Hippocampal formation (tissue), 2 donors: ENCODE measurements at regions not wholly inside any gene's neighbourhood (a gene's known extent, or its start where the extent isn't known, plus 50 kb on each side); places are given as distances from the start of the nearest gene placed in this dataset.

Experiments
- DNase-seq, 2 donors: peaks; one replicate each; lab custom pipeline; 2025; lab: John Stamatoyannopoulos, UW

DNA sequence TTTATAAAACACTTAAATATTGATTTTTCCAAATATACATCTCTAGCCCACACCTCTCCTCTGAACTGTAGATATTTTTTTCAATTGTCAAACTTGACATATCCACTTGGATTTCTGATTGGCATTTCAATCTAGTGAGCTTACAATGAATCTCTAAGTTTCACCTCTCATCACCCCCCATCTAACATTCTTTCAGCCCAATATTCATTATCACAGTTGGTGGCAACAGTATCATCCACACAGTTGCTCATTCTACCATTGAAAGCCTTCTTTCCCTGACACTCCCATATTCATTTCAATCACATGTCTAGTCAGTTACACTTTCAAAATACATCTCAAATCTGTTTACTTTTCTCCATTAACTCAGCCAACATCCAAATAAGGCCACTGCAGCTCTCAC, 385.2 kb downstream of the PCDH20 start:
- DNase-seq = no peak

- DNase-seq = no peak
Measured at GRCh38 chr13:61029064-61029463, 386.6 kb downstream of the PCDH20 start.

- DNase-seq = peak in 1 of 2 donors; percentile 62
Measured at GRCh38 chr13:61024046-61024445, 391.6 kb downstream of the PCDH20 start.

DNA sequence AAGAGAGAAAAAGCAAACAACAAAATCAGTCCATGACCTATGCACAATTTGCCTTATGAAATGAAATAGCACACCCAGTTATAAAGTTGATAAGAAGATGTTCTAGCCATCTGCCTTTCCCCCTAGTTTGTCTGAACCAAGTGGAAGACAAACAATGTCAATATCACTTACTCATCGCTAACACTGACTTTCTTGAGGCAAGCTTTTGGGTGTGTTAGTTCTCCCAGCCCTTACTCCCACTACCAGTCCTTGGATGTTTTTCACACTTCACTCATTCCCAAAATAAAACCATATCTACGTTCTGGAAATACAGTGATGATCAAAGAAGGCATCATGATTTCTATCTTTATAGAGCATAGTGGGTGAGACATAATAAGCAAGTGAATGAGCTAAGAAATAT, 393.8 kb downstream of the PCDH20 start:
- no peak for DNase-seq

DNA sequence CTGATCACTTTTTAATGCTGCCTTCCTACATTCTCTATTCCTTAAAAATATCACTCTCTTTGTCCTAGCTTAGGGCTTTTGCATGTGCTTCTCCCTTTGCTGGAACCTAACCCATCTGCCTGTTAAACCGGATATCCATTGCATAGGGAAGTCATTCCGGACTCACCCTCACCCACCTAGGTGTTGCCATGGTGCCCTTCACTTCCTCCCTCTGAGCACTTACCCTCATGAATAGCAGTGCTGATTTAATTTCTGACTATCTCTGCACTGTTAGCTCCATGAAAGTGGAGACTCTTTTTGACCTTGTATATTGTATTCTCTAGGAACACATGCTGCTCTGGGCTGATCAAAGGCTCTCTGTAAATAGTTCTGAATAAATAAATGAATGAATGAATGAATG, 401.9 kb downstream of the PCDH20 start:
- DNase-seq = no peak

DNA sequence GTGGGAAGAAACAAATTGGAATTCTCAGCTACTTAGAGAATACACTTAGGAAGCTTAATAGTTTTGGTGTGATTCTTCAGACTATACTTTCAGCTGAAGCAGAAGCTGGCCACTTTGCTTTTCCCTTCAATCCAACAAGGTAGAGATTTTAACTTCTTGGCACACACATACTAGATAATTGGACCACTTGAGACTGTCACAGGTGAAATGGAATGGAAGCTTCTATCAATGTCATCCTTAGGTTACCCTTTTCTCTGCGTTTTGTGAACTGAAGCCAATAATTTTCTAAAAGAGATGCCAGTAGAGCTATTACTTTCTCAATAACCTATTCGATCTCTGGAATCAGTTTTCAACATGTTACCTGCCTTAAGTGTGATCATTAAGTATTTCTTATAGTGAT, 405.3 kb downstream of the PCDH20 start:
- no peak for DNase-seq

- no peak for DNase-seq
Measured at GRCh38 chr13:61002686-61003085, 413.0 kb downstream of the PCDH20 start.

DNA sequence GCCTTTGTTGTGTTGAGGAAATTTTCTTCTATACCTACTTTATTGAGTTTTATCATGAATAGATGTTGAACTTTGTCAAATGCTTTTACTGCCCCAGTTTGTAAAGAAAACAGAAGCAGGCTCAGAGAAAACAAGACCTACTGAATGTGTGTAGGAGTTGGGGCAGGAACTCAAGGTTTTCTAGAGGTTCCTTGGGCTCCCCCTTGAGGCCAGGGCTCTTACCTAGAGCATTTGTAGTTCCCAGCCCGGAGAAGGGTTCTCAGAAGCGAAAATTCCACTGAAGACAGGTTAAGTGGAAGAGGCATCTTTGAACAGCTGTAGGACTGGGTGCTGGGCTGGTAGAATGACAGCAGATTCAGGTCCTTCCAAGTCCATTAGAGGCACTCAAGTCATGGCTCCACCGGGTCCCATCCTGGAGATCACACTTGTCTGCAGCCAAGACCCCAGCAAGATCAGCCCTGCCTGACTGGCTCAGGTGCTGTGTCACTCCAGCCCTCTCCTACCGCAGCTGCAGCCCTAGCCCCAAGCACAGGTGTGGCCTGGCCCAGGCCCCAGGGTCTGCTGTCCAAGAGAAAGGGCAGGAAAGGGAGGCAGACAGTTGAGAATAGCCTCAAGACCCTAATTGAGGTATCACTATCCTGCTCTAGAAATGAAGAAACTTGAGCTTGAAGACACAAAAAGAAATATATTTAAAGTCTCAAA, 425.5 kb downstream of the PCDH20 start:
- DNase-seq = no peak

- no peak for DNase-seq
Measured at GRCh38 chr13:60986301-60986700, 429.3 kb downstream of the PCDH20 start.

GRCh38 chr13:60981407-60981806, 434.2 kb downstream of the PCDH20 start:
- DNase-seq = no peak

DNA sequence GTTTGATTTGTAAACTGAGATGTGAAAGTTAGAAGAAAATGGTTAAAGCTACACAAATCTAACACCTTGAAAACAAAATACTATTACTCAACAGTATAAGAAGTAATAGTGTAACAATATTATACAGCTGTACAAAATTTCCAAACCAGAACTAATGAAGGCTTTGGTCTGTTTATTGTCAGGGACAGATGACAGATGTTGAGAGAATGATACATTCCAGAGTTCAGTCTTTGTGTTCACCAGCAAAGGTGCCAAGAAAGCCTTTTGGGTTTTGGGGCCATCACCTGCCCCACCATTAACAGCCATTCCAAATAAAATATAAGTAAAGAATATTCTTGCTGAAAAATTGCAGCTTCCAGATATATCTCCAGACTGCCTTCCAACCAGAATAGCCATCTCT, 439.3 kb downstream of the PCDH20 start:
- DNase-seq = no peak

DNA sequence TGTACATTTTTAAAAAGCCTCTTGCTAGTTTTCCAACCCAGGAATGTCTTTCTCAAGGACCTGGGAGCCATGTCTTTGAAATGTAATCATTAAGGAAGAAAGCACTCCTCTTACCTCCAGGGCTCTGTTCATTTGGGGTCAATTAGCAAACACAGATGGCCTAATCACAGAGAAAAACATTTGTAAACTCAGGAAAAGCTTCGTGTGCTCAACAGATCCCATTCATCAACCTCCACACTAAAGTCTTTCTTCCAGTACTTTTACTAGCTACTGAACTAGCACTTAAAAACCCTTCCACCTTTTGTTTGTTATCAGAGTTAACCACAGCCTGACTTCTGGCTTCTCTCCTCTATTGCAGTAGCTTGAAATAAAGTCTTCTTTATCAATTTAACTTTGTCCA, 441.4 kb downstream of the PCDH20 start:
- DNase-seq = no peak

- no peak for DNase-seq
Measured at GRCh38 chr13:60973529-60973928, 442.1 kb downstream of the PCDH20 start.

- no peak for DNase-seq
Measured at GRCh38 chr13:60970736-60971135, 444.9 kb downstream of the PCDH20 start.

- no peak for DNase-seq
Measured at GRCh38 chr13:60969656-60970055, 446.0 kb downstream of the PCDH20 start.

DNA sequence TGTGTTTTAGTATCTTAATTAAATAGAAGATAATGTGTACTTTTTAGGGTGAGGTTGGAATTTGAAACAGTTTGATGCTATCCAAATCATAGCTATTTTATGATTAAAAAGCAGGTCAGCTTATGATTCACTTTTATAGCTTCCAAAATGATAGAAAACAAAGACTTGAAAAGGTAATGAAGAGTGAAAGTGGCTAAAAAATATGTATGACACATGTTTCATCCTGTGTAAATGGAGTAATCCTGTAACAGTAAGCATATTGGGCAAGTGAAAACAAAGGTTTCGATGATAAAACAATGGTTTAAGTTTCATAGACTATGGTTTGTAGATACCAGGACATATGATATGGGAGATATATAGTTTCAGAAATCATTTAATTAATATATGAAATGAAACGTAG, 456.2 kb downstream of the PCDH20 start:
- DNase-seq = no peak

- DNase-seq = no peak
Measured at GRCh38 chr13:60957816-60958215, 457.8 kb downstream of the PCDH20 start.

- no peak for DNase-seq
Measured at GRCh38 chr13:60945396-60945795, 470.3 kb downstream of the PCDH20 start.

GRCh38 chr13:60944863-60945262, 470.8 kb downstream of the PCDH20 start:
- DNase-seq = no peak

DNA sequence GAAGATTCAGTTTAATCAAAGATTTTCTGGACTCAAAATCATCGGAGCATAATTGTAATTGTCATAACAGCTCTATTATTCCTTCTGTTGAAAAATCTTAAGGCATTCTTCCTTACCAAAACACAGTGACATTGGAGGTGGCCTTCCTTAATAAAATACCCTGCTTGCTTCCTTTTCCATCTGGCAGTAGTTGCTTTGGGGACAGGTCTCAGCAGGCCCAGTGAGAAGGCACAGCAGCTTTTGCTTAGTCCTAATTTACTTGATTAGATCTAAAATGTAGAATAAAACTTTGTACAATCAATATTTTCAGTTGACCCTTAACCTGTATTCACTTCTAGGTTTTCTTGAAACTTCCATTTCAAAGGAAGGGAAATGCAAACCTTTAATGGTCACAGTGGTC, 471.6 kb downstream of the PCDH20 start:
- no peak for DNase-seq

GRCh38 chr13:60936281-60936680, 479.4 kb downstream of the PCDH20 start:
- DNase-seq = no peak

GRCh38 chr13:60933638-60934037, 482.0 kb downstream of the PCDH20 start:
- no peak for DNase-seq

DNA sequence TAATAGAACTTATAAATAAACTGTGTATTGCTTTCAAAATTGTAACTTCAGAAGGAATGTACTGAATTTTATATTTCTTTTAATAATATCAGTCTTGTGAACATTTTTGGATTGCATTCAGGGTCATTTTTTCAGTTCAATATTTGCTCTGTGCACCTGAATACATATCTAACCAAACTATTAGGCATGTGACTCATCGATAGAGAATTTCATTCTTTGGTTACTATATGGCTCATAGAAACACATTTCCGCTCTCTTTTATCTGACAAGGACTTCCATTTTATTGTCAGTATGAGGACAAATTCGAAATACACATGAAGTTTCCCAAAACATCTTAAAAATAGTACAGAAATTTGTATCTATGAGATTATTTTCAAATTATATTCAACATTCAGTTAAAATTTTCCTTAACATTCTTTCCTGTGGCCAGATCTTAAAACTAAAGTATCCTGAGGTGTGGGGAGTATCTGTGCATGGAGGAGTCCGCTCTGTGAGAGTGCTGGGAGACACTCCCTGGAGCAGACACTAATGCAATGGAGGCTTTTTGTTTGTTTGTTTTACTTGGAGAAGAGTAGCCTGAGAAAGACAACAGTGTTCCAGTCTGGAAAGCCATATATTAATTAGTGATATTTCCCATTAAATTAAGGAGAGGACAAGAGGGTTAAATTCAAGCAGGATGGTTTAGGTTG, 483.6 kb downstream of the PCDH20 start:
- DNase-seq = no peak

- no peak for DNase-seq
Measured at GRCh38 chr13:60925686-60926085, 490.0 kb downstream of the PCDH20 start.
